ENCODE measurements at regions not wholly inside any gene's neighbourhood (a gene's known extent, or its start where the extent isn't known, plus 50 kb on each side); places are given as distances from the start of the nearest gene placed in this dataset.
A peak's percentile ranks its signal among the peaks of the same experiment; 100 is the strongest.

- no peaks in the 10 kb centered on the region for H3K79me1 ChIP-seq (ENCODE audit: low read depth, low read length)
- no peaks in the 10 kb centered on the region for H3K23me2 ChIP-seq (ENCODE audit: low read depth, low read length)
- peak overlapping the region; percentile 72 for H2AFZ ChIP-seq (ENCODE audit: low read length)
- no peak overlapping the region for H2BK120ac ChIP-seq (replicated peaks; ENCODE audit: low read depth, low read length)
- 40% methylated on average over 3 of the region's 3 CpGs; no CpG with 5 or more reads in 1 of the 2 experiments for WGBS, 2 experiments (ENCODE audit: extremely low coverage in 1 of 2, insufficient coverage in 1 of 2, insufficient read length in 1 of 2, insufficient replicate concordance in 2 of 2, low coverage in 1 of 2, low lambda C conversion rate in 2 of 2, missing lambda C conversion rate in 1 of 2)
- DNase-seq (ENCODE audit: low read depth in 1 of 2, low spot score in 2 of 2) (peak; percentile 25 to 64), FAIRE-seq (peak; percentile 78)
- H4K5ac ChIP-seq (ENCODE audit: insufficient read length, low read depth, low read length): no peak overlapping the region
- H3K4me2 ChIP-seq (ENCODE audit: insufficient read depth in 1 of 2, low read depth in 2 of 2, low read length in 2 of 2): no peak overlapping the region
- no peak overlapping the region for H3K18ac ChIP-seq (ENCODE audit: extremely low read depth, low read length)
- CTCF ChIA-PET (ENCODE audit: partially characterized antibody): interaction anchor here (0.5 to 4.0 kb wide), 45 partner anchors 8 to 1169 kb away, joined by 3 to 19 read pairs (median 4); no protein-coding TSS in a partner anchor
- H2BK12ac ChIP-seq (ENCODE audit: low read depth, low read length): no peak overlapping the region
- no peaks in the 10 kb centered on the region for H3K4me1 ChIP-seq (replicated peaks in 1 of 4; ENCODE audit: control insufficient read depth in 3 of 4, insufficient read depth in 4 of 4, low read length in 3 of 4)
- no peaks in the 10 kb centered on the region for H3K36me3 ChIP-seq (ENCODE audit: control insufficient read depth in 2 of 4, insufficient read depth in 4 of 4, low read length in 3 of 4)
- no peak overlapping the region for H2BK15ac ChIP-seq (ENCODE audit: low read length)
- TF ChIP-seq KDM4A (IDR thresholded peaks at IDR 0.05; ENCODE audit: low read depth, low read length, severe bottlenecking): no peak
- no peak for TF ChIP-seq KDM1A (IDR thresholded peaks at IDR 0.05; ENCODE audit: borderline replicate concordance, low read length)
- TF ChIP-seq TEAD4 (IDR thresholded peaks at IDR 0.05; ENCODE audit: low read depth, low read length): peak; percentile 54; the same call in 1 of the 2 replicates
- peak; percentile 90 to 93 for TF ChIP-seq RAD21 (IDR thresholded peaks at IDR 0.05 in 1 of 2, conservative IDR thresholded peaks at IDR 0.05 in 1 of 2; ENCODE audit: low read depth in 2 of 2, low read length in 2 of 2)
- peak; percentile 76 to 94 (median 81) for TF ChIP-seq CTCF (IDR thresholded peaks at IDR 0.05; ENCODE audit: control extremely low read depth in 1 of 3, insufficient read depth in 1 of 3, low read depth in 1 of 3, low read length in 3 of 3)
- no peaks in the 10 kb centered on the region for H3K9me3 ChIP-seq (ENCODE audit: insufficient read depth in 2 of 2, low read depth in 1 of 2, low read length in 1 of 2)
- POLR2A ChIA-PET (ENCODE audit: partially characterized antibody): no interaction called here
- no peak overlapping the region for H2BK5ac ChIP-seq (ENCODE audit: low read depth, low read length)
- no peak overlapping the region for H2BK20ac ChIP-seq (ENCODE audit: low read length)
- H4K91ac ChIP-seq (replicated peaks; ENCODE audit: insufficient read length, low read length): no peak overlapping the region
- no peaks in the 10 kb centered on the region for H3K79me2 ChIP-seq (ENCODE audit: control insufficient read depth in 1 of 2, insufficient read depth in 2 of 2, low read length in 2 of 2)
- H3K4me3 ChIP-seq (ENCODE audit: extremely low read depth in 1 of 4, insufficient read depth in 2 of 4, low read depth in 3 of 4, low read length in 4 of 4): no peak overlapping the region
- H3K9ac ChIP-seq (replicated peaks in 1 of 4; ENCODE audit: extremely low read depth in 1 of 4, low read depth in 3 of 4, low read length in 3 of 4): no peak overlapping the region
- no peak overlapping the region for H2AK5ac ChIP-seq (ENCODE audit: low read depth, low read length)
- H3K27ac ChIP-seq (ENCODE audit: low read depth, low read length): no peak overlapping the region
- no peak overlapping the region for H3K14ac ChIP-seq (ENCODE audit: insufficient read length)
- H3K23ac ChIP-seq (ENCODE audit: insufficient read length): no peak overlapping the region
- H3K27me3 ChIP-seq (replicated peaks in 1 of 4; ENCODE audit: control insufficient read depth in 3 of 4, extremely low read depth in 1 of 4, insufficient read depth in 3 of 4, low read length in 3 of 4): no peaks in the 10 kb centered on the region
- no peaks in the 10 kb centered on the region for H4K20me1 ChIP-seq (replicated peaks in 1 of 2; ENCODE audit: control insufficient read depth in 1 of 2, insufficient read depth in 2 of 2, low read length in 2 of 2)
- no peak overlapping the region for H3K56ac ChIP-seq (replicated peaks; ENCODE audit: insufficient read length, low read depth, low read length)
- H4K8ac ChIP-seq (ENCODE audit: extremely low read depth, insufficient read depth, low read length): no peak overlapping the region
- H3K4ac ChIP-seq (replicated peaks; ENCODE audit: insufficient read length, low read depth, low read length): no peak overlapping the region
These were observed 212.2 kb downstream of the LYPLAL1 start for GRCh38 chr1:219385787-219386427.
